H1 (cell line): ENCODE measurements at regions not wholly inside any gene's neighbourhood (a gene's known extent, or its start where the extent isn't known, plus 50 kb on each side); places are given as distances from the start of the nearest gene placed in this dataset.

Source experiments
- CTCF ChIA-PET: fragments of 300-600 bp; sonication (Branson Sonifier 250); formaldehyde crosslinking; loops from one replicate; lab custom pipeline; 2021; ENCODE audit not compliant: partially characterized antibody; lab: Charles Lee
- POLR2A ChIA-PET: fragments of 300-600 bp; sonication (Branson Sonifier 250); formaldehyde crosslinking; loops from one replicate; lab custom pipeline; 2021; ENCODE audit warnings: inconsistent platforms; ENCODE audit not compliant: partially characterized antibody; lab: Charles Lee
- DNase-seq, 2 experiments: peaks; one replicate each; pipeline versions ENCODE4 v3.0.0 to v3.0.0-alpha.2; 2010 to 2022; ENCODE audit warnings: low spot score in 2 of 2, low read depth in 1 of 2, mixed read lengths in 1 of 2
- FAIRE-seq: peaks from 2 replicates; lab custom pipeline; 2011; peaks lifted over from hg19 to GRCh38; lab: Jason Lieb, UNC
- H2AFZ ChIP-seq: 2 replicates; pipeline ENCODE4 v1.8.1; 2012; ENCODE audit warnings: low read length, inconsistent platforms
- H2AK5ac ChIP-seq: 2 replicates; pipeline ENCODE4 v1.6.1; 2013; ENCODE audit warnings: low read depth, low read length
- H2BK120ac ChIP-seq: replicated peaks from 2 replicates; pipeline ENCODE3; 2013; ENCODE audit warnings: low read depth, low read length, inconsistent platforms
- H2BK12ac ChIP-seq: 2 replicates; pipeline ENCODE4 v1.6.1; 2013; ENCODE audit warnings: low read depth, low read length
- H2BK15ac ChIP-seq: 2 replicates; pipeline ENCODE4 v1.6.1; 2013; ENCODE audit warnings: low read length
- H2BK20ac ChIP-seq: 2 replicates; pipeline ENCODE4 v1.6.1; 2013; ENCODE audit warnings: low read length
- H2BK5ac ChIP-seq: 2 replicates; pipeline ENCODE4 v1.6.1; 2013; ENCODE audit warnings: low read depth, low read length
- H3K14ac ChIP-seq: 2 replicates; pipeline ENCODE4 v1.6.1; 2013; ENCODE audit warnings: inconsistent platforms; ENCODE audit not compliant: insufficient read length
- H3K18ac ChIP-seq: 2 replicates; pipeline ENCODE4 v1.6.1; 2013; ENCODE audit warnings: low read length; ENCODE audit errors: extremely low read depth
- H3K23ac ChIP-seq: 2 replicates; pipeline ENCODE4 v1.6.1; 2013; ENCODE audit warnings: inconsistent platforms; ENCODE audit not compliant: insufficient read length
- H3K23me2 ChIP-seq: 2 replicates; pipeline ENCODE4 v1.6.1; 2013; ENCODE audit warnings: low read depth, low read length
- H3K27ac ChIP-seq: 2 replicates; pipeline ENCODE4 v1.6.1; 2011; ENCODE audit warnings: low read depth, low read length, inconsistent platforms
- H3K27me3 ChIP-seq, 4 experiments: replicated peaks in 1 of 4; 1 replicate in 1 of 4; 2 replicates in 3 of 4; pipeline versions ENCODE4 v1.6.1 to v1.8.1; 2011 to 2013; ENCODE audit warnings: low read length in 3 of 4, mild to moderate bottlenecking in 3 of 4, inconsistent platforms in 2 of 4, mixed read lengths in 2 of 4, moderate library complexity in 1 of 4; ENCODE audit not compliant: control insufficient read depth in 3 of 4, insufficient read depth in 3 of 4; ENCODE audit errors: extremely low read depth in 1 of 4
- H3K36me3 ChIP-seq, 4 experiments: 2 replicates each; pipeline versions ENCODE4 v1.6.1 to v1.8.1; 2011 to 2013; ENCODE audit warnings: mild to moderate bottlenecking in 4 of 4, low read length in 3 of 4, moderate library complexity in 2 of 4, control low read depth in 1 of 4, inconsistent platforms in 1 of 4; ENCODE audit not compliant: insufficient read depth in 4 of 4, control insufficient read depth in 2 of 4
- H3K4ac ChIP-seq: replicated peaks from 2 replicates; pipeline ENCODE3; 2013; ENCODE audit warnings: low read length, low read depth, mixed read lengths, inconsistent platforms; ENCODE audit not compliant: insufficient read length
- H3K4me1 ChIP-seq, 4 experiments: replicated peaks in 1 of 4; 1 replicate in 1 of 4; 2 replicates in 3 of 4; pipeline versions ENCODE4 v1.6.1 to v1.8.1; 2011 to 2013; ENCODE audit warnings: low read length in 3 of 4, inconsistent platforms in 2 of 4, mixed read lengths in 1 of 4; ENCODE audit not compliant: insufficient read depth in 4 of 4, control insufficient read depth in 3 of 4
- H3K4me2 ChIP-seq, 2 experiments: 2 replicates each; pipeline versions ENCODE4 v1.6.1 to v1.8.1; 2011 to 2013; ENCODE audit warnings: low read depth in 2 of 2, low read length in 2 of 2, control low read depth in 1 of 2, inconsistent platforms in 1 of 2, mild to moderate bottlenecking in 1 of 2; ENCODE audit not compliant: insufficient read depth in 1 of 2
- H3K4me3 ChIP-seq, 4 experiments: fragments of 200-600, 300-600 bp in 1 of 4; sonication (generic), shearing (Covaris generic), sonication (Bioruptor Twin) in 1 of 4; 2 replicates each; pipeline versions ENCODE4 v1.5.1 to v1.8.1; 2011 to 2016; ENCODE audit warnings: low read length in 4 of 4, low read depth in 3 of 4, control low read depth in 2 of 4, inconsistent platforms in 2 of 4, mild to moderate bottlenecking in 2 of 4, mixed read lengths in 1 of 4, moderate library complexity in 1 of 4; ENCODE audit not compliant: insufficient read depth in 2 of 4; ENCODE audit errors: extremely low read depth in 1 of 4
- H3K56ac ChIP-seq: replicated peaks from 2 replicates; pipeline ENCODE3; 2013; ENCODE audit warnings: low read depth, mild to moderate bottlenecking, mixed read lengths, low read length, inconsistent platforms; ENCODE audit not compliant: insufficient read length
- H3K79me1 ChIP-seq: 2 replicates; pipeline ENCODE4 v1.6.1; 2013; ENCODE audit warnings: low read depth, low read length, control low read depth
- H3K79me2 ChIP-seq, 2 experiments: 2 replicates each; pipeline versions ENCODE4 v1.6.1 to v1.8.1; 2012 to 2013; ENCODE audit warnings: low read length in 2 of 2, mild to moderate bottlenecking in 2 of 2, inconsistent platforms in 1 of 2; ENCODE audit not compliant: insufficient read depth in 2 of 2, control insufficient read depth in 1 of 2
- H3K9ac ChIP-seq, 4 experiments: replicated peaks in 1 of 4; 1 replicate in 1 of 4; 2 replicates in 3 of 4; pipeline versions ENCODE4 v1.6.1 to v1.8.1; 2011 to 2013; ENCODE audit warnings: low read depth in 3 of 4, low read length in 3 of 4, control low read depth in 2 of 4, mild to moderate bottlenecking in 2 of 4, moderate library complexity in 2 of 4, inconsistent platforms in 1 of 4; ENCODE audit errors: extremely low read depth in 1 of 4
- H3K9me3 ChIP-seq, 2 experiments: 2 replicates each; pipeline versions ENCODE4 v1.6.1 to v1.8.1; 2012 to 2013; ENCODE audit warnings: mild to moderate bottlenecking in 2 of 2, moderate library complexity in 2 of 2, control low read depth in 1 of 2, inconsistent platforms in 1 of 2, low read depth in 1 of 2, low read length in 1 of 2, mixed read lengths in 1 of 2; ENCODE audit not compliant: insufficient read depth in 2 of 2
- H4K20me1 ChIP-seq, 2 experiments: replicated peaks in 1 of 2; 2 replicates each; pipeline versions ENCODE3 to v1.8.1; 2011 to 2013; ENCODE audit warnings: inconsistent platforms in 2 of 2, low read length in 2 of 2, mild to moderate bottlenecking in 1 of 2; ENCODE audit not compliant: insufficient read depth in 2 of 2, control insufficient read depth in 1 of 2
- H4K5ac ChIP-seq: 2 replicates; pipeline ENCODE4 v1.6.1; 2013; ENCODE audit warnings: low read length, low read depth, mixed read lengths, inconsistent platforms; ENCODE audit not compliant: insufficient read length
- H4K8ac ChIP-seq: 2 replicates; pipeline ENCODE4 v1.8.0; 2013; ENCODE audit warnings: mild to moderate bottlenecking, moderate library complexity, low read length, inconsistent platforms; ENCODE audit not compliant: insufficient read depth; ENCODE audit errors: extremely low read depth
- H4K91ac ChIP-seq: replicated peaks from 2 replicates; pipeline ENCODE3; 2013; ENCODE audit warnings: low read length, mixed read lengths, inconsistent platforms; ENCODE audit not compliant: insufficient read length
- RAD21 ChIP-seq, 2 experiments: IDR thresholded peaks in 1 of 2; conservative IDR thresholded peaks in 1 of 2; 2 replicates each; pipeline ENCODE4 v1.6.1; 2011; ENCODE audit warnings: low read depth in 2 of 2, low read length in 2 of 2, improper control_type of control experiment in 1 of 2, inconsistent platforms in 1 of 2, mild to moderate bottlenecking in 1 of 2, moderate library complexity in 1 of 2
- RNF2 ChIP-seq: fragments of 200-900, 300-1000 bp; sonication (generic); IDR thresholded peaks from 2 replicates; pipeline ENCODE4 v1.7.1; 2016; ENCODE audit warnings: borderline replicate concordance, low read depth, mild to moderate bottlenecking, antibody characterized with exemption, low read length; ENCODE audit not compliant: poor library complexity, severe bottlenecking; ENCODE audit errors: missing control alignments
- SP1 ChIP-seq: IDR thresholded peaks from 2 replicates; pipeline ENCODE4 v1.6.1; 2011; ENCODE audit warnings: low read depth, low read length
- TBP ChIP-seq: IDR thresholded peaks from 2 replicates; pipeline ENCODE4 v1.6.1; 2011; ENCODE audit warnings: low read depth, low read length, improper control_type of control experiment
- WGBS, 2 experiments: shearing (Covaris generic) in 1 of 2; methylation state at CpG; one replicate each; pipeline versions ENCODE4 v1.1.6 to v1.1.7; 2013 to 2015; ENCODE audit warnings: low lambda C conversion rate in 2 of 2, mixed read lengths in 2 of 2, inconsistent platforms in 1 of 2, low coverage in 1 of 2, missing lambda C conversion rate in 1 of 2; ENCODE audit not compliant: insufficient replicate concordance in 2 of 2, insufficient coverage in 1 of 2, insufficient read length in 1 of 2; ENCODE audit errors: extremely low coverage in 1 of 2, missing lambda C conversion rate in 1 of 2; 5-methylcytosine and 5-hydroxymethylcytosine counted together
- TF ChIP-seq, protein P1 (sequence below): IDR thresholded peaks from 2 replicates; pipeline ENCODE4 v1.6.1; 2012; ENCODE audit warnings: low read length, inconsistent platforms

DNA sequence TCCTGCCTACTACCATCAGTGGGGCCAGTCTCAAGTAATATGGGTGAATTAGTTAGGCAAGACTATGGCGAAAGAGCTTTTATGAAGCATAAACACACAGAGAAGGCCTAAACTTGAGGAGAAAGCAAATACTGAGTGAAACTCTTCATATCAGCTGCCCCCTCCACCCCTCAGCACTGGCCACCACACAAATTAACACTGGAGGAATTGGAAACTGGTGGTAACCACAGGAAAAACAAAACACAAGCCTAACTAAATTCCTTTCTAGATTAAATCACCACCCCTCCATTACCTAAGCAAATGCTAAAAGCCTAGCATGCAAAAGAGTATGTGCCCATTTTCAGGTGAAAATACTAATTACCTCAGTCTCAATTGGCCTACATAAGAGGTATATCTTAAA is 774.7 kb upstream of the NECTIN3 start:
- no peak overlapping the region for H2BK5ac ChIP-seq
- H3K9ac ChIP-seq: no peak overlapping the region
- no peaks in the 10 kb centered on the region; the same call in 1 of the 2 replicates for H3K79me1 ChIP-seq
- H2BK20ac ChIP-seq: no peak overlapping the region
- FAIRE-seq (no peak), DNase-seq (no peak)
- no peak overlapping the region for H2BK15ac ChIP-seq
- no peak overlapping the region for H4K8ac ChIP-seq
- H3K4me3 ChIP-seq: no peak overlapping the region
- H2AFZ ChIP-seq: peak overlapping the region; percentile 79
- H3K36me3 ChIP-seq: peaks cover 0 to 5% (median 0%) of the 10 kb centered on the region in 4 experiments; a peak in 1 of 8 replicates
- H3K27me3 ChIP-seq: no peaks in the 10 kb centered on the region
- H3K23me2 ChIP-seq: no peaks in the 10 kb centered on the region; the same call in 1 of the 2 replicates
- ChIA-PET POLR2A (no interaction called here), CTCF (interaction anchor here (1.0 to 1.3 kb wide), 2 partner anchors 18 to 458 kb away, joined by 3 to 4 read pairs; no protein-coding TSS in a partner anchor)
- no peak overlapping the region for H3K23ac ChIP-seq
- H3K14ac ChIP-seq: no peak overlapping the region
- H3K79me2 ChIP-seq: no peaks in the 10 kb centered on the region
- no peak overlapping the region for H3K27ac ChIP-seq
- H4K20me1 ChIP-seq: no peaks in the 10 kb centered on the region
- H2BK120ac ChIP-seq: no peak overlapping the region
- peaks cover 16 to 20% of the 10 kb centered on the region in 2 experiments for H3K9me3 ChIP-seq
- WGBS, 2 experiments: 89% methylated on average over 1 of the region's 1 CpG; no CpG with 5 or more reads in 1 of the 2 experiments
- H2AK5ac ChIP-seq: no peak overlapping the region
- H3K4ac ChIP-seq: no peak overlapping the region
- peaks cover 0 to 2% (median 0%) of the 10 kb centered on the region in 4 experiments; a peak in 1 of 7 replicates for H3K4me1 ChIP-seq
- TF ChIP-seq, protein P1, sequence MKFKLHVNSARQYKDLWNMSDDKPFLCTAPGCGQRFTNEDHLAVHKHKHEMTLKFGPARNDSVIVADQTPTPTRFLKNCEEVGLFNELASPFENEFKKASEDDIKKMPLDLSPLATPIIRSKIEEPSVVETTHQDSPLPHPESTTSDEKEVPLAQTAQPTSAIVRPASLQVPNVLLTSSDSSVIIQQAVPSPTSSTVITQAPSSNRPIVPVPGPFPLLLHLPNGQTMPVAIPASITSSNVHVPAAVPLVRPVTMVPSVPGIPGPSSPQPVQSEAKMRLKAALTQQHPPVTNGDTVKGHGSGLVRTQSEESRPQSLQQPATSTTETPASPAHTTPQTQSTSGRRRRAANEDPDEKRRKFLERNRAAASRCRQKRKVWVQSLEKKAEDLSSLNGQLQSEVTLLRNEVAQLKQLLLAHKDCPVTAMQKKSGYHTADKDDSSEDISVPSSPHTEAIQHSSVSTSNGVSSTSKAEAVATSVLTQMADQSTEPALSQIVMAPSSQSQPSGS: no peak
- TF ChIP-seq RAD21 (IDR thresholded peaks at IDR 0.05 in 1 of 2, conservative IDR thresholded peaks at IDR 0.05 in 1 of 2; ENCODE audit: low read depth in 2 of 2, low read length in 2 of 2) (no peak), TBP (no peak), RNF2 (no peak), SP1 (no peak)
- no peak overlapping the region for H2BK12ac ChIP-seq
- no peak overlapping the region for H4K91ac ChIP-seq
- no peak overlapping the region for H3K56ac ChIP-seq
- H3K18ac ChIP-seq: no peak overlapping the region
- H4K5ac ChIP-seq: no peak overlapping the region
- no peak overlapping the region for H3K4me2 ChIP-seq
